GM18873 (cell line): ENCODE measurements at regions not wholly inside any gene's neighbourhood (a gene's known extent, or its start where the extent isn't known, plus 50 kb on each side); places are given as distances from the start of the nearest gene placed in this dataset.

Experiments
- ATAC-seq: cut with Tn5 transposase; IDR thresholded peaks from one replicate; pipeline ENCODE4 v1.9.1; 2021; ENCODE audit warnings: mild to moderate bottlenecking, moderate library complexity, moderate number of reproducible peaks; ENCODE audit not compliant: unreplicated experiment, low FRiP score

- no peak for ATAC-seq
Measured at GRCh38 chr11:115871161-115871760, 367.0 kb upstream of the CADM1 start.

- ATAC-seq, result peak; percentile 70
Measured at GRCh38 chr11:115869780-115870431, 365.7 kb upstream of the CADM1 start.

- no peak for ATAC-seq
Measured at GRCh38 chr11:115869131-115869530, 364.9 kb upstream of the CADM1 start.

GRCh38 chr11:115860246-115860645 lies 356.0 kb upstream of the CADM1 start:
- ATAC-seq, result no peak

- no peak for ATAC-seq
Measured at GRCh38 chr11:115848611-115849010, 344.4 kb upstream of the CADM1 start.

DNA sequence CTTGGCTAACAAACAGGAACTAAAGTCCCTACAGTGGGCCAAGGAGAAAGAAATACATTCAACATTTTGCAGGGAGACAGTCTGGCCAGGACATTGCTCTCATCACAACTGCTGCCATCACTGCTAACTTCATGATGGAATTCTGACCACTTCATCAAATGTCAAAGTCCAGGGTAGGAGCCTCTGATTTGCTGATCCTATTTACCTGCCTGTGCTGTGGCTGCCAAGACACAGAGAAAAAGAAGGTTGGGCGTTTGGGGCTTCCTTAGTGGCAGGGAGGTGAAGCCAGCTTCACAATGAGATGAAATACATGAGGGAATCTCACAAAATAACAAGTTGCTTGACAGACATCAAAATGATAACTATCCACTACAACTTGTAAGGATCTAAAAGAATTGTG lies 343.9 kb upstream of the CADM1 start:
- no peak for ATAC-seq

DNA sequence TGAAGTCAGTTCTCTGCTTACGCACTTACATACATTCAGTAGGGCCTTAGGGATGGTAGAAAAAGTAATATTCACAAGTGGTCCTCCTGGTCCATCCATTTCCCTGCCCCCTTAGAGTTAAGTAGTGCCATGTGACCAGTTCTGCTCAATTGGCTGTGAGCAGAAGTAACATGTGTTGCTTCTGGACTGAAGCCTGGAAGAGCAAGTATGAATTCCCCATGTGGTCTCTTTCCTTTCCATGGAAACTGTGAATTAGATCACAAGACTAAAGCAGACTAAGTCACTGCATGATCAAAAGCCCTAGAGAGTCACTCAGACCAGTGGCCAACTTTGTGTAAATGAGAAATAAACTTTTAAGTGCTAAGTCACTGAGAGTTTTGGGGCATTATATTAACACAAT lies 341.7 kb upstream of the CADM1 start:
- no peak for ATAC-seq

GRCh38 chr11:115843685-115844084 lies 339.5 kb upstream of the CADM1 start:
- ATAC-seq, result no peak

DNA sequence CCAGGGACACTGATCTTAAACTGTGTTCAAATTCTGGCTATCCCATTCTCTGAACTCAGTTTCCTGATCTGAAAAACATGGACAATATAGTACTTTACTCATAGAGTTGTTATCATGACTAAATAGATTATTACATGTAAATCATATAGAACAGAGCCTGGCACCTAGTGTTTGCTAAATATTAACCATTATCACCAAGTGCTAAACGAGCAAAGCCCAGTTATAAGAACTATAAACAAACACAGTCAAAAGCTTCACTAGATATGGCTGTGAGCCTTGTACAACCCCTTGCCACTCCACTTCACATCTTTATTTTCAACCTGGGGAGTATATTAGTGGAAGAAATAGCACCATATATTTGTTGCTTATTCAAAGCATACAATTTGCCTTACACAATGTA lies 338.9 kb upstream of the CADM1 start:
- ATAC-seq, result no peak

GRCh38 chr11:115820026-115820425 lies 315.8 kb upstream of the CADM1 start:
- no peak for ATAC-seq

DNA sequence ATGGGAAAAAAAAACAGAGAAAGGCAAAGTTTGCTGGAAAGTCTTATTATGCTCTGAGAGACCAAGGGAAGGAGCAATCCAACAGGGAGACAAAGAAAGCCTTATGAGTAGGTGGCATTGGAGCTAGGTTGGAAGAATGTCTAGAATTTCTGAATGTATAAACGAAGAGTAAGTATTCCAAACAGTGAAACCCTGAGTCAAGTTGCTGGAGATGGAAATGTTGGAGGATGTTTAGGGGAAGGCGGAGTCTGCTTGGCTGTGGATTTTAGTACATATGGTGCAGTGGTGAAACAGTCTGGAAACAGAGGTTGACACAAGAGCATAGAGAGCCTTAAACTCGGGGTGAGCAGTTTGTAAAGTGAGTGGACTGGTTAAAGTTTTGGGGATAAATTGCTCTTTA lies 314.8 kb upstream of the CADM1 start:
- ATAC-seq, result no peak

DNA sequence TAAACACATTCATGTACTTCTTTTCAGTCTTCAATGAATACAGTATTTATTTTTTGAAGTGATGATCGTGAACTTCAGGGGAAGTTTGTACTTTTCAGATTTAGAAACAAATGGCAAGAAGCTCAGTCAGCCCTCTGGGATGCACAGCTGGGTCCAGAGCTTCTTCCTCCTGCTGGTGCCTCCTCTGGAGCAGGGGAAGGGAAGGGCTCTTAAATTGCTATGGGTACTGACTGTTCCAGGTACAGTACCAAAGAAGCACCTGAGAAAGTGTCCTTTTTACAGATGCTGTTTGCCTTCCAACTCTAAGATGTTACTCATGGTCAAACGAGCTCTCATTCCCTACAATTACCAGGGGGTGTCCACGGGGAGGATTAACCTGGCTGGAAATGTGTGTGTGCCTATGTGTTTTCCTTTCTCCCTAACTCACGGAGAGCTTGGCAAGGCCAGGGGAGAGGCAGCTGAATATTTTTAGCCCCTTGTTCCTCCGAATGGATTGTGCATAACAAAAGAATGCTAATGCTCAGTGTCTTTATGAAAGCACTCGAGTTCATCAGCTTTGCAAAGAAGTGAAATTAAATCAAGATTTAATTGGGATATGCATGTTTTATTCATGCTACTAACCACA lies 313.7 kb upstream of the CADM1 start:
- no peak for ATAC-seq

- no peak for ATAC-seq
Measured at GRCh38 chr11:115808351-115808940, 304.2 kb upstream of the CADM1 start.

DNA sequence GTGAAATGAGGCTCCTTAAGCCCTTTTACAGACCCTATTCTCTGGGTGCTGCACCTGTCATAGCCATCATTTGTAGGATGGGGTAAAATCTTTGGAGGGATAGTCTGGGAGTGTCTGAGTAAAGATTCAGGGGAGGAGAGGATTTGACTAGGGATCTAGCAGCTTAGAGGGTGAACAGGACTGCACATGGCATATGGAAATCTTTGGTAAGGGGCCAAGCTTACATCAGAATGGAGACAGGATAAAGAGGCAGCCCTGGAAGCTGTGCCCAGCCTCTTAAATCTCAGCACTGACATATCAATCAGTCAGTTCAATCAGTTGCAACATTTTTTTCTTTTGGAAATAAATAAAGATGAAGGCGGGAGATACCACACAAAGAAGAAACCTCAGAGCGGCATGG lies 301.8 kb upstream of the CADM1 start:
- no peak for ATAC-seq

DNA sequence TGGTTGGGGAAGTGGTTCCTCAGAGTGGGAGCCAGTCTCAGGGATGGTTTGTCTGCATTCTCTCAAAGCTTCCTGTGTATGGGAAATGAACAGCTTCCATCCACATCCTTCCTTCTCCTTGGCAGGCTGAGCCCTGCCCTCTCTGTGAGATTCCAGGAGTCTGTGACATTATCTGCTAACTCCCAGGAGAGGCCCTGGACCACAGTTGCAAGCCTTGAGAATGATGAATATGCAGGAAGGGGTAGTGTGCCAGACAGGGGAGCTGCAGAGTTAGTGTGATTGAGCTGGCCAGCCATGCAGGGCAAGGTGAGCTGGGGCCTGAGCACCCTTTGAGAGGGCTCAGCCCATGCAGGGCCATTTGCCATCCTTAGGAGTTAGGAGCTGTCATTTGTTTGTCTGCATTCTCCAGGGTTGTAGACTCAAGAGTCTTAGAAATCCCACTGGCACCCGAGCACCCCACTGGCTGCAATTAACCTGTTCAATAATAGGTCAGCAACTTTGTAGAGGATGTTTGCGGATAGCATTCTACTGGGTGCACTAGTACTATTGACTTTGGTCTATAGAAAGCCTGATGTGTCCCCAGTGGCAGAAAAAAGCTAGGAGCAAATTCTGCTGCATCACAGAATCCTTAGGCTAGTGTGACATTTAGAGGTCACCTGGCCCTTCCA lies 299.0 kb upstream of the CADM1 start:
- ATAC-seq, result no peak

DNA sequence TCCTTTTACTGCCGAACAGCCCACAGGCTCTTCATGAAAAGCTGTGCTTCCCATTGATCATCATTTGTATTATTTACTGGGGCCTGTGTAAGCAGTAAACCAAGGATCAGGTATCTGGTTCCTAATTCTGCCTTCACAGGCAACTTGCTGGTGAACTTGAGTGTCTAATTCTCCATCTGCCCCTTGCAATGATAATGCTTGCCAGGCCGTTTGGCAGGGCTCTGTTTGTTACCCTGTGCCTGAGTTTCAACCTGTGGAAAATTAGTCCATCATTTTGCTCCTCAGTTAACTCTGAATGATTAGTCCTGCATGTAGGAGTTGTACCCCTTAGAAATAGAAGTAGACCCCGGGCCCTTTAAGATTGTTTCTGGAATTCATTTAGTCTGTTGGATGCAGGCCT lies 298.4 kb upstream of the CADM1 start:
- ATAC-seq, result no peak

GRCh38 chr11:115792903-115793302 lies 288.7 kb upstream of the CADM1 start:
- no peak for ATAC-seq

- ATAC-seq, result no peak
Measured at GRCh38 chr11:115787302-115787701, 283.1 kb upstream of the CADM1 start.

DNA sequence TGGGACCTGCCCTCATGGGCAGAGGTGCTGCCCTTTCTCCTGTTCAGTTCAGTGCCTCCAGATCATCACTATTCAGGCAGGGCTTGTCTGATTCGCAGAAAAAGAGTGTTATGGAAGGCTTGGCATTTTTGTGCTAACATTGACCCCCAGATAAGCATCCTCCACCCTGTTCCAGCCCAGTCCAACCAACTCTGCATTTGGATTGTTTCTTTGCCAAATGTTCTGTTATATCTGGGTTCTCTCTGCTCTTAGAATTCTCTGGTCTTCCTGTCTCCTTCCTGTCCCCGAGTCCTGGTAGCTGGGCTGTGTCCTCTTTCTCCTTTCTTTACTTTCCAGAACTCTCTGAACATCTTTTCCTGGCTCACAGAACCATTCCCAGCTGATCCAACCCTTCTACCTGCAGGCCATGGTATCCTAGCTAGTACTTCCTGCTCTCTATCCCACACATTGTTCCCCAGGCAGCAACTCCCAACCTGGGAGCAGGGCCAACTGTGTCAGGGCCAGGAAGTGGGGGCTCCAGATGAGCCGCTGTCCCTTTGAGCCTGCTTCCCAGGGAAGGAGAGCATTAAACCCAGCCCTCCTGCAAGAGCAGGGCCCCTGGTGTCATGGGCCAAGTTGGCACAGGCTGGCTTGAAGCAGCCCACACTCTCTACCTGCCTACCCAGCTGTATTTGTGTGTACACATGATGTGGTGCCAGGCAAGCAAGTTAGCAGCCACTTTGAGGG lies 280.7 kb upstream of the CADM1 start:
- no peak for ATAC-seq

GRCh38 chr11:115780646-115781362 lies 276.6 kb upstream of the CADM1 start:
- ATAC-seq, result no peak
